Peyer's patch (tissue), 4 donors: ENCODE measurements at regions not wholly inside any gene's neighbourhood (a gene's known extent, or its start where the extent isn't known, plus 50 kb on each side); places are given as distances from the start of the nearest gene placed in this dataset.
"Not testable (repeated sequence)": the region's sequence is repeated elsewhere in the genome, so short reads cannot be mapped to it uniquely, and the experiment has no call there.

ENCODE experiments used
- DNase-seq, 3 donors: peaks; one replicate each; pipeline ENCODE4 v3.0.0-alpha.2; 2017 to 2019
- H3K27ac ChIP-seq, 4 donors: fragments of 200-600 bp; sonication (generic); one replicate each; pipeline ENCODE4 v1.5.1; 2016 to 2019
- H3K27me3 ChIP-seq, 2 donors: fragments of 200-600 bp; sonication (generic); one replicate each; pipeline ENCODE4 v1.5.1; 2019
- H3K36me3 ChIP-seq, 3 donors: fragments of 200-600 bp; sonication (generic); one replicate each; pipeline ENCODE4 v1.5.1; 2016 to 2019
- H3K4me1 ChIP-seq, 4 donors: fragments of 200-600 bp; sonication (generic); one replicate each; pipeline ENCODE4 v1.5.1; 2016 to 2019
- H3K4me3 ChIP-seq, 4 donors: fragments of 200-600 bp; sonication (generic); 1 replicate in 3 of 4; 2 replicates in 1 of 4; pipeline ENCODE4 v1.5.1; 2016 to 2019; ENCODE audit warnings: mild to moderate bottlenecking in 1 of 4
- H3K9me3 ChIP-seq, 4 donors: fragments of 200-600 bp; sonication (generic); one replicate each; pipeline ENCODE4 v1.5.1; 2016 to 2019; ENCODE audit warnings: mild to moderate bottlenecking in 1 of 4
- POLR2A ChIP-seq, 2 donors: fragments of 450-650 bp; IDR thresholded peaks; one replicate each; pipeline ENCODE4 v1.5.1; 2017; ENCODE audit warnings: antibody characterized with exemption in 2 of 2, mild to moderate bottlenecking in 2 of 2, moderate library complexity in 2 of 2
- TF ChIP-seq, protein P1 (sequence below), 6 experiments: fragments of 450-650 bp in 4 of 6; fragments of 200-600 bp in 2 of 6; sonication (generic) in 1 of 6; IDR thresholded peaks; one replicate each; pipeline ENCODE4 v1.5.1; 2017 to 2019; ENCODE audit warnings: antibody characterized with exemption in 6 of 6, mild to moderate bottlenecking in 3 of 6, moderate library complexity in 1 of 6

DNA sequence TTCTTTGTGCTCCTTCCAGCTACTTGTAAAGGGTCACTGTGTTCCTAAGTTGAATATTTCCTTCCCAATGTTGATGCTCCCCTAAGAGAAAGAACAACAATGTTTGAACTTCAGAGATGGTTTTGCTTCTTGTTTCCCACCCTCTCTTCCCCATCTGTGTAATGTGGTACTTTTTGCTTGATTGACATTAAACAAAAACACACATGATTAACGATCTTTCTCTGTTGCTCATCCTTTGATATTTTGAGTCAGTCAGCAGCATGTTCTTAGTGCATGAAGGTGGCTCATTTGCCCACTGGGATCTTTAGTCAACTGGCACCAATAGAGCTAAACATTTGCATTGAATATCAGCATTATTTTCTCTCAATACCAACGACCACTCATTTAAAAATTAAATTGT, 313.0 kb upstream of the RIOK2 start:
- H3K4me1 ChIP-seq: no peaks in the 10 kb centered on the region
- TF ChIP-seq POLR2A (IDR thresholded peaks at IDR 0.05): no peak
- TF ChIP-seq, protein P1, sequence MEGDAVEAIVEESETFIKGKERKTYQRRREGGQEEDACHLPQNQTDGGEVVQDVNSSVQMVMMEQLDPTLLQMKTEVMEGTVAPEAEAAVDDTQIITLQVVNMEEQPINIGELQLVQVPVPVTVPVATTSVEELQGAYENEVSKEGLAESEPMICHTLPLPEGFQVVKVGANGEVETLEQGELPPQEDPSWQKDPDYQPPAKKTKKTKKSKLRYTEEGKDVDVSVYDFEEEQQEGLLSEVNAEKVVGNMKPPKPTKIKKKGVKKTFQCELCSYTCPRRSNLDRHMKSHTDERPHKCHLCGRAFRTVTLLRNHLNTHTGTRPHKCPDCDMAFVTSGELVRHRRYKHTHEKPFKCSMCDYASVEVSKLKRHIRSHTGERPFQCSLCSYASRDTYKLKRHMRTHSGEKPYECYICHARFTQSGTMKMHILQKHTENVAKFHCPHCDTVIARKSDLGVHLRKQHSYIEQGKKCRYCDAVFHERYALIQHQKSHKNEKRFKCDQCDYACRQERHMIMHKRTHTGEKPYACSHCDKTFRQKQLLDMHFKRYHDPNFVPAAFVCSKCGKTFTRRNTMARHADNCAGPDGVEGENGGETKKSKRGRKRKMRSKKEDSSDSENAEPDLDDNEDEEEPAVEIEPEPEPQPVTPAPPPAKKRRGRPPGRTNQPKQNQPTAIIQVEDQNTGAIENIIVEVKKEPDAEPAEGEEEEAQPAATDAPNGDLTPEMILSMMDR (IDR thresholded peaks at IDR 0.05): no peak
- H3K9me3 ChIP-seq: no peaks in the 10 kb centered on the region
- no peaks in the 10 kb centered on the region for H3K27me3 ChIP-seq
- no peak overlapping the region for H3K4me3 ChIP-seq
- H3K36me3 ChIP-seq: no peaks in the 10 kb centered on the region
- no peak overlapping the region for H3K27ac ChIP-seq
- DNase-seq: no peak

DNA sequence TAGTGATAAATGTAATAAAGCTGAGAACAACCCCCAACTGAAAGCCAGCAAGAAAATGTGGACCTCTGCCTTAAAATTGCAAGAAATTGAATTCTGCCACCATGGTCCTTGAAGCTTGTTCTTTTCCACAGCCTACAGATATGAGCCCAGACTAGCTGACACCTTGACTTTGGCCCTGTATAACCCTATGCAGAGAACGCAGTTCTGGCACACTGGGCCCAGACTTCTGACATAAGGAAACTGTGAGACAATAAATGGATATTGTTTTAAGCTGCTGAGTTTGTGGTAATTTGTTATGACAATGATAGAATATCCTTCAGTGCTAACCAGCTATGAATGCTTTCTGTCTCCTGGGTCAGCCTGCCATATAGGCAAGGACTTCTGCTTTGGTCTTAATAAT, 315.6 kb upstream of the RIOK2 start:
- H3K36me3 ChIP-seq: no peaks in the 10 kb centered on the region
- no peaks in the 10 kb centered on the region for H3K4me1 ChIP-seq
- no peaks in the 10 kb centered on the region for H3K27me3 ChIP-seq
- TF ChIP-seq, protein P1 (IDR thresholded peaks at IDR 0.05): no peak
- TF ChIP-seq POLR2A (IDR thresholded peaks at IDR 0.05): no peak
- H3K27ac ChIP-seq: no peak overlapping the region
- DNase-seq: no peak
- no peak overlapping the region for H3K4me3 ChIP-seq
- no peaks in the 10 kb centered on the region for H3K9me3 ChIP-seq

DNA sequence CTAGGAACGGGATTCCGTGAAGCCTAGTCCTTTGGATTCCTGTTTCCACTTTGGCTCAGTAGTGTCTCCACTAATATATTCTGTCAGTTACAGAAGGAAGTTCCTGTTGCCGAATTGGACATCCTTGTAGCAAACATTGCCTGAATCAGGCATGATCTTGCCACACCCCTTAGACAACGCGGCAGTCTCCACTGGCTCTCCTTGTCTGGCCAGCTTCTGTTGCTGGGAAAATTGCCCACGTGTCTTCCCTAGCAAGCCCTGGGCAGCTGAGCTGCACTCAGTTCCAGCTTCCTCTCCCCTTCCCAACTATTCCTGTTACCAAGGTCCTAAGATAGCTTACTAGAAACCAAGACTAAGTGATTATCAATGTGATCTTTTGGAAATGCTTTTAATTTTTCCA, 316.6 kb upstream of the RIOK2 start:
- H3K9me3 ChIP-seq: no peaks in the 10 kb centered on the region
- no peak overlapping the region for H3K4me3 ChIP-seq
- no peak overlapping the region for H3K27ac ChIP-seq
- H3K27me3 ChIP-seq: no peaks in the 10 kb centered on the region
- no peaks in the 10 kb centered on the region for H3K36me3 ChIP-seq
- DNase-seq: no peak
- H3K4me1 ChIP-seq: no peaks in the 10 kb centered on the region
- TF ChIP-seq, protein P1 (IDR thresholded peaks at IDR 0.05): no peak
- TF ChIP-seq POLR2A (IDR thresholded peaks at IDR 0.05): no peak

DNA sequence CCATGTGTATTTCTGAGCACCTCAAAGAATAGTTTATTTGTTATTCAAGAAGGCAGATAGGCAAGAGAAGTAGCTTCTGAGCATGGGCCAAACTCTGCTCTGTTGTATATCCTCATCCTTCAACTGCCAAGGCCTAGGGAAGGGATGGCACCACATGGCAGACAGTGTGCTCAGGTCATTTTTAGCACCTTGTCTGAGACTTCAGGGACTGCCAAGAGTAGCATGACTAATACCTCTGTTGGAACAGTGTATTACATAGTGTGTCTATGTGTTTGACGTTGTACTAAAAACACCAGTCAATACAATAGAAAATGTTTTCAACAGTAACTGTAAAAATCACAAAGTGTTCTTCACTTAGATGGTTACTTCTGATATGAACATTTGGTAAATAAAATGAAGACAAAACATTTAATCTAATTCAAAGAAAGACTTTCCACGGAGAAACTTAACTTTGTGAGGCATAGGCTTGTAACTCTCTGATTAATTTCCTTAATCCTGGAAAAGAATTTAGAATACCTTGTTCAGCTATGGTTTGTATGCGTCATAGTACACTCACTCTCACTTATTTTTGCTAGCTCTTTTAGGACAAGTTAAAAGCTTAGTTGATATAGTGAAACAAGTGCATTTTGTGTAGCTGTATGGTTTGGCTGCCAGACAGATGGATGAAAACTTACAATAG, 318.4 kb upstream of the RIOK2 start:
- H3K27ac ChIP-seq: no peak overlapping the region
- H3K36me3 ChIP-seq: no peaks in the 10 kb centered on the region
- no peaks in the 10 kb centered on the region for H3K4me1 ChIP-seq
- no peaks in the 10 kb centered on the region for H3K27me3 ChIP-seq
- TF ChIP-seq, protein P1 (IDR thresholded peaks at IDR 0.05): no peak
- no peak for TF ChIP-seq POLR2A (IDR thresholded peaks at IDR 0.05)
- DNase-seq: no peak
- H3K9me3 ChIP-seq: no peaks in the 10 kb centered on the region
- no peak overlapping the region for H3K4me3 ChIP-seq

DNA sequence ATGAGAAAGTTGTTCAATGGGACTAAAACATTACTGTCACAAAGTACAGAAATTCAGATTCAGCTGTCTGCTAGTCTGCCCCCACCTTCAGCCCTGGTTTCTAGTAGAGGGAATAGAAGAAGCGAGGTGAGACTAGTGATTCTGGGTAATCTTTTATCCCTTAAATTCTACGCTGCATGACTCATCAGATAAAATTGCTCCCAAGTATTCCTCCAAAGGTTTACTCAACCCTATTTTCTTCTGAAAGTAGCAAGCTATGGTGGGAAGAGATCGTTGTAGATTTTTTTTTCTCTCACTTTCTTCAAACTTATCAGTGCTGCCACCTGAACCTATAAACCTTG, 318.9 kb upstream of the RIOK2 start:
- Histone ChIP-seq H3K36me3 (no peaks in the 10 kb centered on the region), H3K27me3 (no peaks in the 10 kb centered on the region), H3K4me3 (no peak overlapping the region), H3K27ac (no peak overlapping the region), H3K4me1 (no peaks in the 10 kb centered on the region), H3K9me3 (no peaks in the 10 kb centered on the region)
- DNase-seq: no peak
- TF ChIP-seq POLR2A (IDR thresholded peaks at IDR 0.05): no peak
- TF ChIP-seq, protein P1 (IDR thresholded peaks at IDR 0.05): no peak

DNA sequence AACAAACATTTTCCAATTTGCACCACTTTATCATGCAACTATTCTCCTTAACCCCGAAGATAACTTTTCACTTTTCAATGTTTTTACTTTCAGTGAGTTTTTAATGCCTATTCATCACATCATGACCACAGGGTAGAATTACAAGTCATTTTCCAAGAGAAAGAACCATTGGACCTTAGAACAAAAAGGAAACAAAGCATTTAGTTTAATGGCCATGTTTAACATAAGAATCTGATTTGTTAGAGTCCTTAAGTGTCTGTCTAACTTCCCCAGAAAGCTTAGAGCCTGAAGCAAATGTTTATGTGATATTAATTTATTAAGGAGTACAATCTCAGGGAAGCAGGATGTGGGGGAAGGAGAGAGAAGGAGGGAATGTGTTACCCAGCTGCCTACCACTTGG, 325.8 kb upstream of the RIOK2 start:
- TF ChIP-seq POLR2A (IDR thresholded peaks at IDR 0.05): no peak
- TF ChIP-seq, protein P1 (IDR thresholded peaks at IDR 0.05): no peak
- Histone ChIP-seq H3K27me3 (no peaks in the 10 kb centered on the region), H3K27ac (no peak overlapping the region), H3K4me1 (no peaks in the 10 kb centered on the region), H3K9me3 (no peaks in the 10 kb centered on the region), H3K36me3 (no peaks in the 10 kb centered on the region), H3K4me3 (no peak overlapping the region)
- no peak for DNase-seq

DNA sequence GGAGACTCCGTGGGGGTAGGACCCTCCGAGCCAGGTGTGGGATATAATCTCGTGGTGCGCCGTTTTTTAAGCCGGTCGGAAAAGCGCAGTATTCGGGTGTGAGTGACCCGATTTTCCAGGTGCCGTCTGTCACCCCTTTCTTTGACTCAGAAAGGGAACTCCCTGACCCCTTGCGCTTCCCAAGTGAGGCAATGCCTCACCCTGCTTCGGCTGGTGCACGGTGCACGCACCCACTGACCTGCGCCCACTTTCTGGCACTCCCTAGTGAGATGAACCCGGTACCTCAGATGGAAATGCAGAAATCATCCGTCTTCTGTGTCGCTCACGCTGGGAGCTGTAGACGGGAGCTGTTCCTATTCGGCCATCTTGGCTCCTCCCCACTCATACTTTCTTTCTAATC, 336.5 kb upstream of the RIOK2 start:
- H3K27me3 ChIP-seq, H3K4me3 ChIP-seq, H3K36me3 ChIP-seq, DNase-seq, H3K9me3 ChIP-seq, H3K4me1 ChIP-seq, H3K27ac ChIP-seq: not testable (repeated sequence)

DNA sequence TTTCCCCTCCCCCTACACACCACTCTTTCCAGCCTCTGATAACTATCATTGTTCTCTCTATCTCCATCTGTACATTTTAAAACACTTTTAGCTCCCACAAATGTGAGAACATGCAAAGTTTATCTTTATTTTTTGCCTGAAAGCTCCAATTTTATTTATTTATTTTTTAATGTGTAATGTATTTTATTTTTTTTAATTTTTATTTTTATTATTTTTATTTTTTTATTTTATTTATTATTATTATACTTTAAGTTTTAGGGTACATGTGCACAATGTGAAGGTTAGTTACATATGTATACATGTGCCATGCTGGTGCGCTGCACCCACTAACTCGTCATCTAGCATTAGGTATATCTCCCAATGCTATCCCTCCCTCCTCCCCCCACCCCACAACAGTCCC, 340.3 kb upstream of the RIOK2 start:
- not testable (repeated sequence) for DNase-seq, H3K9me3 ChIP-seq, H3K27me3 ChIP-seq, H3K36me3 ChIP-seq, H3K4me1 ChIP-seq, H3K27ac ChIP-seq, H3K4me3 ChIP-seq
